ENCODE measurements at regions not wholly inside any gene's neighbourhood (a gene's known extent, or its start where the extent isn't known, plus 50 kb on each side); places are given as distances from the start of the nearest gene placed in this dataset.

DNA sequence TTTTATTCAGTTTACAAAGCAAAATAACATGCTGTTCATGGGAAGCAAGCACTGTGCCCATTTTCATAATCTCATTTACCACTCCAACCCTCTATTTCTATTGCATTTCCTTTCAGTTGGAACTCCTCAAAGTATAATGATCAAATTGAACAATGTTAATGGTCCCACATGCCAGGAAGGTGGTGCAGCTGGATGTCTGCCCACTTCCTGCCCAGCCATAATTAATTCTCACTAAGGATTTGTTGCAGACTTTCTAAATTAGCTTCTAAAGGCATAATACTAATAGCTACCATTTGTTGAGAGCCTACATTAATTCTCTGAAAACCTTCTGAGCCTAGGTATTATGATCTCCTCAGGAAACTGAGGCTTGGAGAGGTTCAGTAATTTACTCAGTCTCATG lies 316.1 kb upstream of the TPM1 start:
- Histone ChIP-seq H3K27ac (ENCODE audit: low read length) (no peak overlapping the region), H3F3A (ENCODE audit: insufficient read depth, low read length) (no peaks in the 10 kb centered on the region), H2AFZ (ENCODE audit: low read length) (no peak overlapping the region), H3K4me1 (ENCODE audit: low read length) (no peaks in the 10 kb centered on the region), H3K36me3 (replicated peaks; ENCODE audit: insufficient read depth, low read length) (no peaks in the 10 kb centered on the region), H3K4me2 (ENCODE audit: low read depth, low read length) (no peak overlapping the region), H3K9ac (ENCODE audit: low read length) (no peak overlapping the region), H3K9me3 (replicated peaks; ENCODE audit: insufficient read depth, low read length) (no peaks in the 10 kb centered on the region), H3K27me3 (replicated peaks; ENCODE audit: insufficient read depth, low read length) (no peaks in the 10 kb centered on the region), H4K20me1 (ENCODE audit: insufficient read depth, low read length) (no peaks in the 10 kb centered on the region), H3K79me2 (ENCODE audit: low read length) (no peaks in the 10 kb centered on the region), H3K4me3 (ENCODE audit: low read length) (no peak overlapping the region), H3K9me2 (replicated peaks; ENCODE audit: insufficient read depth, low read length) (no peaks in the 10 kb centered on the region)
- no peak for DNase-seq
- TF ChIP-seq EZH2 (optimal IDR thresholded peaks at IDR 0.05; ENCODE audit: low read depth, low read length) (no peak), EZH2phosphoT487 (IDR thresholded peaks at IDR 0.05; ENCODE audit: low read length) (no peak)
- TF ChIP-seq, protein P1, sequence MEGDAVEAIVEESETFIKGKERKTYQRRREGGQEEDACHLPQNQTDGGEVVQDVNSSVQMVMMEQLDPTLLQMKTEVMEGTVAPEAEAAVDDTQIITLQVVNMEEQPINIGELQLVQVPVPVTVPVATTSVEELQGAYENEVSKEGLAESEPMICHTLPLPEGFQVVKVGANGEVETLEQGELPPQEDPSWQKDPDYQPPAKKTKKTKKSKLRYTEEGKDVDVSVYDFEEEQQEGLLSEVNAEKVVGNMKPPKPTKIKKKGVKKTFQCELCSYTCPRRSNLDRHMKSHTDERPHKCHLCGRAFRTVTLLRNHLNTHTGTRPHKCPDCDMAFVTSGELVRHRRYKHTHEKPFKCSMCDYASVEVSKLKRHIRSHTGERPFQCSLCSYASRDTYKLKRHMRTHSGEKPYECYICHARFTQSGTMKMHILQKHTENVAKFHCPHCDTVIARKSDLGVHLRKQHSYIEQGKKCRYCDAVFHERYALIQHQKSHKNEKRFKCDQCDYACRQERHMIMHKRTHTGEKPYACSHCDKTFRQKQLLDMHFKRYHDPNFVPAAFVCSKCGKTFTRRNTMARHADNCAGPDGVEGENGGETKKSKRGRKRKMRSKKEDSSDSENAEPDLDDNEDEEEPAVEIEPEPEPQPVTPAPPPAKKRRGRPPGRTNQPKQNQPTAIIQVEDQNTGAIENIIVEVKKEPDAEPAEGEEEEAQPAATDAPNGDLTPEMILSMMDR (IDR thresholded peaks at IDR 0.05; ENCODE audit: low read length): no peak

DNA sequence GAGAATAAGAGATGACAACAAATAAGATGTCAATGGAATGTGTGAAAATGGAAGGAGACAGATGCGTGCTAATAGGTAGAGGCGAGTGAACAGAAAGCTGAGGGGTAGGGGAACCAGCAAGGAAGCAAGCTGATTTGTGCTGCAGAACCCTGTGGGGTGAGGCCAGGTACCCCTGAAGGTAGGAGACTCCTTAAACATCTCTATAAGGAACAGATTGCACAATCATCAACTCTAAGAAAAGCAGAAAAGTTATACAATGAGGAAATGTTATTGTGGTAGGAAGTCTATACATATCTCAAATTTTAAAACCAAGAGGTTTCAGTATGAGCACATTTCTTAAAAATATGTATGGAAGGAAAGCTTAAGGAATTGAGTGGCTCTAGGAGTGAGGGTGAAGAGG lies 315.0 kb upstream of the TPM1 start:
- no peak overlapping the region for H3K4me2 ChIP-seq (ENCODE audit: low read depth, low read length)

DNA sequence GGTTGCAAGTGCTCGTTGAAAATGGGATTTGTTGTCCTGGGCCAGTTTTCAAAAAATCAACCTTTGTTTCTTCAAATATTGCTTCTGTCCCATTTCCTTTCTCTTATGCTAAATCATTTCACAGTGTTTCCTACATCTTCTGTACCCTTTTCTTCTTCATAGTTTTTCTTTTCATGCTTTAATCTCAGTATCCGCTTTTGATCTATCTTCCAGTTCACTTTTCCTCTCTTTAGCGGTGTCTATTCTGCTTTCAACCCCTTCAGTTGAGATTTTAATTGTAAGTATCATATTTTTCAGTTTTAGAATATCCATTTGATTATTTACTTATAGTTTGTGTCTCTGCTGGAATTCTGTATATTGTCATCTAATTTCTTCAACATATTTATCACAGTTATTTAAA lies 311.7 kb upstream of the TPM1 start:
- no peaks in the 10 kb centered on the region for H3K27me3 ChIP-seq (replicated peaks; ENCODE audit: insufficient read depth, low read length)
- H3F3A ChIP-seq (ENCODE audit: insufficient read depth, low read length): no peaks in the 10 kb centered on the region
- no peak overlapping the region for H2AFZ ChIP-seq (ENCODE audit: low read length)
- no peaks in the 10 kb centered on the region for H3K4me1 ChIP-seq (ENCODE audit: low read length)
- no peaks in the 10 kb centered on the region for H3K36me3 ChIP-seq (replicated peaks; ENCODE audit: insufficient read depth, low read length)
- H3K9me2 ChIP-seq (replicated peaks; ENCODE audit: insufficient read depth, low read length): no peaks in the 10 kb centered on the region
- no peak overlapping the region for H3K27ac ChIP-seq (ENCODE audit: low read length)
- TF ChIP-seq, protein P1 (IDR thresholded peaks at IDR 0.05; ENCODE audit: low read length): no peak
- TF ChIP-seq EZH2phosphoT487 (IDR thresholded peaks at IDR 0.05; ENCODE audit: low read length) (no peak), EZH2 (optimal IDR thresholded peaks at IDR 0.05; ENCODE audit: low read depth, low read length) (no peak)
- H3K9me3 ChIP-seq (replicated peaks; ENCODE audit: insufficient read depth, low read length): no peaks in the 10 kb centered on the region
- H3K79me2 ChIP-seq (ENCODE audit: low read length): no peaks in the 10 kb centered on the region
- H3K4me2 ChIP-seq (ENCODE audit: low read depth, low read length): no peak overlapping the region
- no peaks in the 10 kb centered on the region for H4K20me1 ChIP-seq (ENCODE audit: insufficient read depth, low read length)
- no peak overlapping the region for H3K9ac ChIP-seq (ENCODE audit: low read length)
- H3K4me3 ChIP-seq (ENCODE audit: low read length): no peak overlapping the region
- DNase-seq: no peak

More for the DNA sequence above, 315.0 kb upstream of the TPM1 start:
- Histone ChIP-seq H2AFZ (ENCODE audit: low read length) (no peak overlapping the region), H3K9ac (ENCODE audit: low read length) (no peak overlapping the region), H3K4me1 (ENCODE audit: low read length) (no peaks in the 10 kb centered on the region), H4K20me1 (ENCODE audit: insufficient read depth, low read length) (no peaks in the 10 kb centered on the region), H3K79me2 (ENCODE audit: low read length) (no peaks in the 10 kb centered on the region), H3K27ac (ENCODE audit: low read length) (no peak overlapping the region), H3K27me3 (replicated peaks; ENCODE audit: insufficient read depth, low read length) (no peaks in the 10 kb centered on the region), H3K4me3 (ENCODE audit: low read length) (no peak overlapping the region), H3K9me3 (replicated peaks; ENCODE audit: insufficient read depth, low read length) (no peaks in the 10 kb centered on the region), H3K36me3 (replicated peaks; ENCODE audit: insufficient read depth, low read length) (no peaks in the 10 kb centered on the region), H3F3A (ENCODE audit: insufficient read depth, low read length) (no peaks in the 10 kb centered on the region), H3K9me2 (replicated peaks; ENCODE audit: insufficient read depth, low read length) (no peaks in the 10 kb centered on the region)
- no peak for DNase-seq
- TF ChIP-seq EZH2 (optimal IDR thresholded peaks at IDR 0.05; ENCODE audit: low read depth, low read length) (no peak), EZH2phosphoT487 (IDR thresholded peaks at IDR 0.05; ENCODE audit: low read length) (no peak)
- TF ChIP-seq, protein P1 (IDR thresholded peaks at IDR 0.05; ENCODE audit: low read length): no peak

All from MM.1S (cell line).